ENCODE measurements at regions not wholly inside any gene's neighbourhood (a gene's known extent, or its start where the extent isn't known, plus 50 kb on each side); places are given as distances from the start of the nearest gene placed in this dataset.
"Not testable (repeated sequence)": the region's sequence is repeated elsewhere in the genome, so short reads cannot be mapped to it uniquely, and the experiment has no call there.

GRCh38 chr18:11380968-11381367 is 228.4 kb upstream of the SLC35G4 start:
- no peak for DNase-seq (ENCODE audit: low read depth in 2 of 2)

GRCh38 chr18:11379660-11380059 is 229.7 kb upstream of the SLC35G4 start:
- DNase-seq (ENCODE audit: low read depth in 2 of 2): no peak

GRCh38 chr18:11377766-11378540 is 228.6 kb upstream of the PIEZO2 start:
- DNase-seq (ENCODE audit: low read depth in 2 of 2): no peak

GRCh38 chr18:11372163-11372562 is 222.8 kb upstream of the PIEZO2 start:
- DNase-seq (ENCODE audit: low read depth in 2 of 2): no peak

- DNase-seq (ENCODE audit: low read depth in 2 of 2): no peak
These were observed 220.2 kb upstream of the PIEZO2 start for GRCh38 chr18:11369556-11369955.

GRCh38 chr18:11368020-11368419 is 218.7 kb upstream of the PIEZO2 start:
- DNase-seq (ENCODE audit: low read depth in 2 of 2): no peak

GRCh38 chr18:11367351-11367750 is 218.0 kb upstream of the PIEZO2 start:
- no peak for DNase-seq (ENCODE audit: low read depth in 2 of 2)

GRCh38 chr18:11366410-11366809 is 217.0 kb upstream of the PIEZO2 start:
- DNase-seq (ENCODE audit: low read depth in 2 of 2): no peak

GRCh38 chr18:11362856-11363255 is 213.5 kb upstream of the PIEZO2 start:
- DNase-seq (ENCODE audit: low read depth in 2 of 2): no peak

- not testable (repeated sequence) for DNase-seq (ENCODE audit: low read depth in 2 of 2)
These were observed 212.5 kb upstream of the PIEZO2 start for GRCh38 chr18:11361862-11362261.

- no peak for DNase-seq (ENCODE audit: low read depth in 2 of 2)
These were observed 208.3 kb upstream of the PIEZO2 start for GRCh38 chr18:11357678-11358077.

- not testable (repeated sequence) for DNase-seq (ENCODE audit: low read depth in 2 of 2)
These were observed 195.2 kb upstream of the PIEZO2 start for GRCh38 chr18:11344576-11344975.

GRCh38 chr18:11343096-11343495 is 193.7 kb upstream of the PIEZO2 start:
- DNase-seq (ENCODE audit: low read depth in 2 of 2): no peak

GRCh38 chr18:11342115-11342514 is 192.7 kb upstream of the PIEZO2 start:
- not testable (repeated sequence) for DNase-seq (ENCODE audit: low read depth in 2 of 2)

GRCh38 chr18:11339188-11339775 is 189.9 kb upstream of the PIEZO2 start:
- no peak for DNase-seq (ENCODE audit: low read depth in 2 of 2)

GRCh38 chr18:11336241-11336640 is 186.9 kb upstream of the PIEZO2 start:
- no peak for DNase-seq (ENCODE audit: low read depth in 2 of 2)

GRCh38 chr18:11327391-11328009 is 178.1 kb upstream of the PIEZO2 start:
- DNase-seq (ENCODE audit: low read depth in 2 of 2): no peak

- no peak for DNase-seq (ENCODE audit: low read depth in 2 of 2)
These were observed 175.8 kb upstream of the PIEZO2 start for GRCh38 chr18:11324956-11325882.

- DNase-seq (ENCODE audit: low read depth in 2 of 2): no peak
These were observed 175.1 kb upstream of the PIEZO2 start for GRCh38 chr18:11324510-11324909.

GRCh38 chr18:11323359-11323819 is 174.0 kb upstream of the PIEZO2 start:
- DNase-seq (ENCODE audit: low read depth in 2 of 2): no peak

- no peak for DNase-seq (ENCODE audit: low read depth in 2 of 2)
These were observed 173.3 kb upstream of the PIEZO2 start for GRCh38 chr18:11322716-11323115.

GRCh38 chr18:11322006-11322405 is 172.6 kb upstream of the PIEZO2 start:
- no peak for DNase-seq (ENCODE audit: low read depth in 2 of 2)

Data from activated CD8-positive, alpha-beta memory T cell treated with anti-CD3 and anti-CD28 coated beads for 4 hours (primary cell).